ENCODE measurements at regions not wholly inside any gene's neighbourhood (a gene's known extent, or its start where the extent isn't known, plus 50 kb on each side); places are given as distances from the start of the nearest gene placed in this dataset.

- no peak for TF ChIP-seq ZNF274 (IDR thresholded peaks at IDR 0.05; ENCODE audit: low read depth, low read length)
- no peak for TF ChIP-seq YY1 (IDR thresholded peaks at IDR 0.05; ENCODE audit: insufficient read depth, insufficient read length)
Observed at GRCh38 chr3:84621823-84622222, 337.0 kb upstream of the CADM2 start.
